GM10248 (cell line): ENCODE measurements at regions not wholly inside any gene's neighbourhood (a gene's known extent, or its start where the extent isn't known, plus 50 kb on each side); places are given as distances from the start of the nearest gene placed in this dataset.

Experiments
- CTCF ChIA-PET: fragments of 300-600 bp; sonication (Branson Sonifier 250); formaldehyde crosslinking; extraction: SDS; loops from one replicate; lab custom pipeline; 2021; ENCODE audit warnings: antibody characterized with exemption; lab: Yijun Ruan, JAX
- POLR2A ChIA-PET: fragments of 350-650 bp; sonication (Branson Sonifier 250); formaldehyde crosslinking; extraction: SDS; loops from one replicate; lab custom pipeline; 2020; ENCODE audit warnings: antibody characterized with exemption; lab: Yijun Ruan, JAX
- DNase-seq: peaks from one replicate; pipeline ENCODE4 v3.0.0; 2012; ENCODE audit errors: extremely low spot score
- CTCF ChIP-seq: IDR thresholded peaks from 2 replicates; pipeline ENCODE4 v1.5.1; 2012; ENCODE audit warnings: mild to moderate bottlenecking, low read depth; ENCODE audit errors: extremely low read depth, missing control alignments, control extremely low read depth

- ChIA-PET POLR2A (no interaction called here), CTCF (no interaction called here)
- no peak for DNase-seq
- TF ChIP-seq CTCF, result no peak
Measured at GRCh38 chrX:140447150-140447549, 57.7 kb downstream of the SOX3 start.

- ChIA-PET POLR2A (no interaction called here), CTCF (no interaction called here)
- no peak for DNase-seq
- no peak for TF ChIP-seq CTCF
Measured at GRCh38 chrX:140440876-140441275, 64.0 kb downstream of the SOX3 start.

GRCh38 chrX:140439476-140439875 lies 65.4 kb downstream of the SOX3 start:
- no peak for DNase-seq
- TF ChIP-seq CTCF, result no peak
- ChIA-PET POLR2A (no interaction called here), CTCF (no interaction called here)

GRCh38 chrX:140434347-140434746 lies 70.5 kb downstream of the SOX3 start:
- CTCF ChIA-PET, result no interaction called here
- POLR2A ChIA-PET, result no interaction called here
- no peak for DNase-seq
- no peak for TF ChIP-seq CTCF

GRCh38 chrX:140433582-140433981 lies 71.3 kb downstream of the SOX3 start:
- POLR2A ChIA-PET, result no interaction called here

GRCh38 chrX:140432346-140433175 lies 72.3 kb downstream of the SOX3 start:
- no peak for DNase-seq
- POLR2A ChIA-PET, result no interaction called here
- TF ChIP-seq CTCF, result no peak
- CTCF ChIA-PET, result no interaction called here

More at GRCh38 chrX:140433582-140433981, 71.3 kb downstream of the SOX3 start:
- no peak for DNase-seq
- TF ChIP-seq CTCF, result no peak
- CTCF ChIA-PET, result no interaction called here
